Neural cell (in vitro differentiated cells): ENCODE measurements at regions not wholly inside any gene's neighbourhood (a gene's known extent, or its start where the extent isn't known, plus 50 kb on each side); places are given as distances from the start of the nearest gene placed in this dataset.

Experiments used
- CTCF ChIP-seq: fragments of 450-650 bp; IDR thresholded peaks from 2 replicates; pipeline ENCODE4 v1.5.1; 2014; ENCODE audit warnings: antibody characterized with exemption, mild to moderate bottlenecking, moderate library complexity; ENCODE audit not compliant: poor library complexity, severe bottlenecking
- EP300 ChIP-seq: fragments of 450-650 bp; conservative IDR thresholded peaks from 2 replicates; pipeline ENCODE4 v1.6.1; 2014; ENCODE audit warnings: antibody characterized with exemption, mild to moderate bottlenecking, moderate library complexity; ENCODE audit not compliant: poor library complexity, severe bottlenecking
- EZH2 ChIP-seq: fragments of 200-600, 300-800 bp; shearing (Covaris generic), sonication (generic); IDR thresholded peaks from 2 replicates; pipeline ENCODE4 v1.6.1; 2014; ENCODE audit warnings: antibody characterized with exemption, low read length, borderline replicate concordance, mild to moderate bottlenecking; ENCODE audit not compliant: insufficient read depth, poor library complexity, severe bottlenecking
- POLR2AphosphoS5 ChIP-seq: IDR thresholded peaks from 2 replicates; pipeline ENCODE4 v1.6.1; 2012
- SMC3 ChIP-seq: fragments of 450-650 bp; conservative IDR thresholded peaks from 2 replicates; pipeline ENCODE4 v1.6.1; 2014; ENCODE audit warnings: antibody characterized with exemption, mild to moderate bottlenecking, moderate library complexity; ENCODE audit not compliant: poor library complexity

GRCh38 chr9:10785255-10785654 is 172.5 kb upstream of the PTPRD start:
- TF ChIP-seq CTCF (no peak), EZH2 (no peak), EP300 (peak; percentile 95), POLR2AphosphoS5 (peak; percentile 88), SMC3 (no peak)
